Right lobe of liver (tissue), 4 donors: ENCODE measurements at regions not wholly inside any gene's neighbourhood (a gene's known extent, or its start where the extent isn't known, plus 50 kb on each side); places are given as distances from the start of the nearest gene placed in this dataset.

Source experiments
- POLR2A ChIP-seq: fragments of 450-650 bp; IDR thresholded peaks from one replicate; pipeline ENCODE4 v1.6.1; 2017; ENCODE audit warnings: antibody characterized with exemption, mild to moderate bottlenecking
- TF ChIP-seq, protein P1 (sequence below), 4 donors: fragments of 200-600 bp in 3 of 4; fragments of 450-650 bp in 1 of 4; IDR thresholded peaks; one replicate each; pipeline versions ENCODE4 v1.5.1 to v1.8.0; 2016 to 2022; ENCODE audit warnings: antibody characterized with exemption in 4 of 4, mild to moderate bottlenecking in 2 of 4
- donor health status: DM: no; HTN: no; CAD: no.
- donor health status: DM: no; HTN: no; CAD: no.
- donor health status: DM: no; HTN: yes; CAD: no.

DNA sequence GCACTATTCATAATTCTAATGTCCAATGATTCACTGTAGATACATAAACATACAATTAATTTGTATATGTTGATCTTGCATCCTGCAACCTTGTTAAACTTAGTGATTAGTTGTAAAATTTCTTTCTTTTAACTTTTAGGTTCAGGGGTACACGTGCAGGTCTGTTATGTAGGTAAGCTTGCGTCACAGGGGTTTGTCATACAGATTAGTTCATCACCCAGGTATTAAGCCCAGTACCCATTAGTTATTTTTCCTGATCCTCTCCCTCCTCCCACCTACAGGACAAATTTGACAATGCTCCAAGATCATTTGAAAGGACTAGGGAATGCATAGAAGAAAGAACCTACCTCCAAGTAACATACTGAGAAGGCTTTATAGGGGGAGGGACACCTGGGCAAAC is 290.1 kb downstream of the SRBD1 start:
- TF ChIP-seq, protein P1, sequence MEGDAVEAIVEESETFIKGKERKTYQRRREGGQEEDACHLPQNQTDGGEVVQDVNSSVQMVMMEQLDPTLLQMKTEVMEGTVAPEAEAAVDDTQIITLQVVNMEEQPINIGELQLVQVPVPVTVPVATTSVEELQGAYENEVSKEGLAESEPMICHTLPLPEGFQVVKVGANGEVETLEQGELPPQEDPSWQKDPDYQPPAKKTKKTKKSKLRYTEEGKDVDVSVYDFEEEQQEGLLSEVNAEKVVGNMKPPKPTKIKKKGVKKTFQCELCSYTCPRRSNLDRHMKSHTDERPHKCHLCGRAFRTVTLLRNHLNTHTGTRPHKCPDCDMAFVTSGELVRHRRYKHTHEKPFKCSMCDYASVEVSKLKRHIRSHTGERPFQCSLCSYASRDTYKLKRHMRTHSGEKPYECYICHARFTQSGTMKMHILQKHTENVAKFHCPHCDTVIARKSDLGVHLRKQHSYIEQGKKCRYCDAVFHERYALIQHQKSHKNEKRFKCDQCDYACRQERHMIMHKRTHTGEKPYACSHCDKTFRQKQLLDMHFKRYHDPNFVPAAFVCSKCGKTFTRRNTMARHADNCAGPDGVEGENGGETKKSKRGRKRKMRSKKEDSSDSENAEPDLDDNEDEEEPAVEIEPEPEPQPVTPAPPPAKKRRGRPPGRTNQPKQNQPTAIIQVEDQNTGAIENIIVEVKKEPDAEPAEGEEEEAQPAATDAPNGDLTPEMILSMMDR (IDR thresholded peaks at IDR 0.05): no peak
- no peak for TF ChIP-seq POLR2A
